HG02642 (cell line): ENCODE measurements at regions not wholly inside any gene's neighbourhood (a gene's known extent, or its start where the extent isn't known, plus 50 kb on each side); places are given as distances from the start of the nearest gene placed in this dataset.
"Not testable (repeated sequence)": the region's sequence is repeated elsewhere in the genome, so short reads cannot be mapped to it uniquely, and the experiment has no call there.

Source experiments
- ATAC-seq: cut with Tn5 transposase; IDR thresholded peaks from one replicate; pipeline ENCODE4 v1.9.1; 2021; ENCODE audit warnings: mild to moderate bottlenecking; ENCODE audit not compliant: unreplicated experiment, poor library complexity

DNA sequence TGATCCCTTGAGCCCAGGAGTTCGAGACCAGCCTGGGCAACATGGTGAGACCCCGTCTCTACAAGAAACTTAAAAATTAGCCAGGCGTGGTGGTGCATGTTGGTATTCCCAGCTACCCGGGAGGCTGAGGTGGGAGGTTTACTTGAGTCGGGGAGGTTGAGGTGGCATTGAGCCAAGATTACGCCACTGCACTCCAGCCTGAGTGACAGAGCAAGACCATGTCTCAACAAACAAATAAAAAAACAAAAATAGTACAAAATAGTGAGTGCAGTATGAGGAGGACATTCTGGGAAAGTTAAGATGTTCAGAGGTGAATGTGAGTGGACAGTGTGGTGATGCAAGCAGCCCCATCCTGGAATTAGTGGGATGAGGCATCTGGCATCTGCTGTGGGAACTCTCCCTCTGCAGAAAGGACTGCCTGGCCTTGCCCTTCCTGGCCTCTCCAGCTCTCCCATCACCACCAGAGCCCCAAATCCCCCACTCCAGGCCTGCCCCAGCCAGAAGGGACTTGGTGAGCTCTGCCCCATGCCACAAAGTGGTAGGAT lies 96.6 kb upstream of the PARD3 start:
- no peak for ATAC-seq

GRCh38 chr10:34908481-34908880 lies 93.4 kb upstream of the PARD3 start:
- ATAC-seq: no peak

DNA sequence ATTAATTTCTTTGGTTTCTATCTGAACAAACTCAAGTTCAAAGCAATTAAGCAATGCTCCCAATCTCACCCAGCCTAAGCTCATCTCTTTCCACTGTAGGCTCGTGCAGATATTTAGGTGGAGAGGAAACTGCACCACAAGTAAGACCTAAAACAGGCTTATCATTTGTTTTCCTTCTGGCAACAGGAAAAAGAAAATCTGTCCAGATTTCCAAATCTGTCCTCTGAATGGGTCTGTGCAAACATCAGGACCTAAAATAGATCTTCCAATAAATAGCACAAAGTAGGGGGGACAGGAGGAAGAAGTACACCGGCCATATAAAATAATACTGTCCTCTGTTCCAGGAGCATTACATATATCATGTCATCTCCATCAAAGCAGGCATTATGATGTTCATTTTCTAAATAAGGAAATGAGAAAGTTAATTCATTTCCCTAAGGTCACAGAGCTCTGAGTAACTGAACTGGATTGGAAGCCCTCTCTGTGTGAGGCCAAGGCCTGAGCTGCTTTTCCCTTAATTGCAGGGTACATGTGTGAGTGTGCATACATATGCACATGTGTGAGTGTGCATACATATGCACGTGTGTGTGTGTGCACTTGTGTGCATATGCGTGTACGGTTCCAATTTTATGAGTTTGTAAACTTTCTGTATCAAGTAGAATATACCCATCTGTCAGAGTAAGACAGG lies 92.8 kb upstream of the PARD3 start:
- no peak for ATAC-seq

- no peak for ATAC-seq
These were observed 91.2 kb upstream of the PARD3 start for GRCh38 chr10:34906067-34906965.

DNA sequence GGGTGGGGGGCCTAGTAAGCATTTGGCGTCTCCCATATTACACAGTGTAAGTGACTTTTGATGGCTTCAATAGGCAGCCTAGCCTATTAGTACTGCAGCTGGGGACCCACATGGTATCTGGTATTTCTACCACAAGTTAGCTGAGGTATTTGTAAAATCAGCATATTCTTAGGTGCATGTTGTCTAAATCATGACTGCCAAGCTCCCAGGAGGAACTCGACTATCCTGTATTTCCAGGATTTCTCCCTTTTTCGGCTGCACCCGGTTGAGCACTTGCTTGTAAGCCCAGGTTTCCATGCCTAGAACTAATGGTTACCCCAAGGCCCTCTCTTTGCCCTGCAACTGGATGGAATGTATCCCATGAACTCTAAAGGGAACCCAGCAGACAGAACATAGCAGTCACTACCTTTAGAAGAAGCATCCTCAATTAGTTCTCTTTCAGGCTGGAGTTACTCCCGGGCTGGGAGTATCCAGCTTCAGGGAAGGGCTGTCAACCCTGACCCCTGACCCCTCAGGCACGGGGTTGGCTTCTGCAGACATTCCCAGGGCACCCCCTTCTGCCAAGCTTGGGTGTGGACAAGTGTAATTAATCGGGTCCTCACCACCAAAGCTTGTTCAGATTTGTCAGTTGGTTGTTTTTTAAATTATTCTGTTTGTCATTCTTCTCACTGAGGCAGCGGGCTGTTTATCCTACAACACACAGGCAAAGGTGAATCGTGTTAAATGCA lies 90.3 kb upstream of the PARD3 start:
- no peak for ATAC-seq

DNA sequence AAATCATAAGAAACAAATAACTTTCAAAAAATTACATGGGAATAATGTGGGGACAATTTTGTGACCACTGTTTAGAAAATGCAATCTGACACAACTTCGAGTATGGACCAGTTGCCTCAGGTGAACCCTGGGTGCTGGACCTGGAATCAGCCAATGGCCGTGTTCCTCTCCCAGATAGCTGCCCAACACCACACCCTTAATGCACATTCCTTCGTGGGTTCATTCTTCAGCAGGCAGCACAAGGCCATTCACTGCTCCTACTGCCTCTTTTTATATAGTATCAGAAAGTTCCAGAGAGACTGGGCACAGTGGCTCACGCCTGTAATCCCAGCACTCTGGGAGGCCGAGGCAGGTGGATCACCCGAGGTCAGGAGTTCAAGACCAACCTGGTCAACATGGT lies 89.1 kb upstream of the PARD3 start:
- no peak for ATAC-seq

GRCh38 chr10:34899161-34899560 lies 84.1 kb upstream of the PARD3 start:
- ATAC-seq: no peak

- no peak for ATAC-seq
These were observed 80.9 kb upstream of the PARD3 start for GRCh38 chr10:34895977-34896376.

DNA sequence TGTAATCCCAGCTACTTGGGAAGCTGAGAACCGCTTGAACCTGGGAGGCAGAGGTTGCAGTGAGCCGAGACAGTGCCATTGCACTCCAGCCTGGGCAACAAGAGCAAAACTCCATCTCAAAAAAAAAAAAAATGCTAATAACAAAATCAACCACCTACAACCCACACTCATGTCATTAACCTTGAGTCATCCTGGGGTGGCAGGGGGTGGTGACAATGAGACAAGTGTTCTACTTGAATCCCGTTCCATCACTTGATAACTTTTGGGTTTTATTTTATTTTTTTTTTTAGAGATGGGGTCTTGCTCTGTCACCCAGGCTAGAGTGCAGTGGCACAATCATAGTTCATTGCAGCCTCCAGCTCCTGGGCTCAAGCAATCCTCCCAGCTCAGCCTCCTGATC lies 80.0 kb upstream of the PARD3 start:
- ATAC-seq: not testable (repeated sequence)

DNA sequence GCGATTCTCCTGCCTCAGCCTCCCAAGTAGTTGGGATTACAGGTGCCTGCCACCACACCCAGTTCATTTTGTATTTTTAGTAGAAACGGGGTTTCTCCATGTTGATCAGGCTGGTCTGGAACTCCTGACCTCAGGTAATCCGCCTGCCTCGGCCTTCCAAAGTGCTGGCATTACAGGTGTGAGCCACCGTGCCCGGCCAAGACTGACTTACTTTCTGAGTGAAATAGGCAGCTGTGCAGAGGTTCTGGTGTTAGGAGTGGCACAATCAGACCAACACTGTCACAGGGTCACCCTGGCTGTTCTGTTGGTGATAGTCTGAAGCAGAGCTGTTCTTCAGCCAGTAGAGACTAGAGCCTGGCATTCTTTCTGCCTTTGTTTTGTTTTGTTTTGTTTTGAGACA lies 77.4 kb upstream of the PARD3 start:
- ATAC-seq: not testable (repeated sequence)

GRCh38 chr10:34890939-34891338 lies 75.8 kb upstream of the PARD3 start:
- no peak for ATAC-seq

DNA sequence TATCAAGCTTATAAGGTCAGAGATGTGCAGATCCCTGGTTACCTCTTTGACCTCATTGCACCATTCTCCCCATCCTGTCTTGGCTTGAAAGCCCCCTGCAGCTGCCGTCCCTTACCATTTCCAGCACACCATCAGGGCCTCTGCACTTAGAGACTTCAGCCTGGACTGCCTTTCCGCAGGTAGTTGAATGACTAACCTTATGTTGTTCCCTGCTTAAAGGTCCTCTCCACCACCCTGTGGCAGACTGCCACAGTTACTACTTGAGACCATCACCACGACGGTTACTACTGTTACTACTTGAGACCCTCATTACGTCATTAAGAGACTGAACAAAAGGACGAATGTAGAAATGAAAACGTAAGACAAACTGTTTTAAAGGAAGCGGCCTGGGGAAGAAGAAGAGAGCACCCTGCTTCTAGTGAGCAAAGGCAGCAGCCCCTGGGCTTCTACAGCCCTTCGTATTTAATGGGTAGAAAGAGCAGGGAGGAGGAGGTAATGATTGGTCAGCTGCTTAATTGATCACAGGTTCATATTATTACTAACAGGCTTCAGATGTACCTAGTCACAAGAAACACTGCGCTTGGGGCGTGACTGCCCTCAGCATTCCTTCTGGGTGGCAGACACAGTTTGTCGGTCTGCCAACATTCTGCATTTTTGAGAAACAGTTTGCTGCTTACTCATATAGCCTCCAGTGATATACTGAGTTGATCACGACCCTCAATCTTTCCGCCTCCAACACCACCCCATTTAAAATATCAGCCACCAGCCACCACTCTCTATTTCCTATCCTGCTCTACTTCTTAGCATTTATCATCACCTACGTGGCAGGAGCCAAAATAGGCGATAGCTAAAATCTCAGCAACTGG lies 74.1 kb upstream of the PARD3 start:
- no peak for ATAC-seq

DNA sequence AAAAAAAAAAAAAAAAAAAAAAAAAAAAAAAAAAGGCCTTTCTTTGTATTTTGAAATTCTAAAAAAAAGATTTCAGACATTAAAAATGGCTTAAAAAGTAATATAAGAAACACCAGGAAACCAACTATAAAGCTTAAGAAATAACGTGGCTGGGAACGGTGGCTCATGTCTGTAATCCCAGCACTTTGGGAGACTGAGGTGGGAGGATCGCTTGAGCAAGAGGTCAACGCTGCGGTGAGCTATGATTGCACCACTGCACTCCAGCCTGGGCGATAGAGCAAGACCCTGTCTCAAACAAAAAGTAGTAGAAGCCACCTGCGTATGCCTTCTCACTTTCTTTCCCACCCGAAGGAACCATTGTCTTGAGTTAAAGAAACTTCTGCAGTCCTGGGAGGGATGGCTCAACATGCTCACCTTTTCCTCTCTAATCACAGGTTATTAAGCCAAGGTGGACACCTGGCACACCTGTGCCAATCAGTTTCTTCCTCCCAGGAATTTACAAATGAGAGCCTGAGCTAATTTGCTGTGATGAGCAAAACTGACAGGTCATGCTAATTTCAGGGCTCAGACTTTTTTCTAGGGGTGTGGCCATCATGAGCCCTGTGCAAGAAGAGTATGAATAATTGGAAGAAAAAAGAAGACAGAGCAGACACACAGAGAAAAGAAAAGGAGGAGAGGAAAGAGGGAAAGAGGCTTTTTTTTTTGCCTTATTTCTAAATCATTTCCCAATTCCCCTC lies 72.0 kb upstream of the PARD3 start:
- no peak for ATAC-seq

- no peak for ATAC-seq
These were observed 70.8 kb upstream of the PARD3 start for GRCh38 chr10:34885898-34886297.

DNA sequence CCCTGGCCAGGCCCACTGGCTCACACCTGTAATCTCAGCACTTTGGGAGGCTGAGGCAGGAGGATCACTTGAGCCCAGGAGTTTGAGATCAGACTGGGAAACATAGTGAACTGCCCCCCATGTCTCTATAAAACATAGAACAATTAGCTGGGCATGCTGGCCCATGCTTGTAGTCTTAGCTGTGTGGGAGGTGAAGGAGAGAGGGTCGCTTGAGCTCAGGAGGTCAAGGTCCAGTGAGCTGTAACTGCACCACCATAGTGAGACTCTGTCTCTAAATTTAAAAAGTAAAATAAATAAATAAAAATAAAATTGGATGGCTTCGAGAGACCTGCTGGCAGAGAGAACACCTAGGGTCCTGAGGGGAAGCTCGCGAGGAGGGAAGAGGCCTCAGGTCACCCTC lies 69.9 kb upstream of the PARD3 start:
- ATAC-seq: no peak

DNA sequence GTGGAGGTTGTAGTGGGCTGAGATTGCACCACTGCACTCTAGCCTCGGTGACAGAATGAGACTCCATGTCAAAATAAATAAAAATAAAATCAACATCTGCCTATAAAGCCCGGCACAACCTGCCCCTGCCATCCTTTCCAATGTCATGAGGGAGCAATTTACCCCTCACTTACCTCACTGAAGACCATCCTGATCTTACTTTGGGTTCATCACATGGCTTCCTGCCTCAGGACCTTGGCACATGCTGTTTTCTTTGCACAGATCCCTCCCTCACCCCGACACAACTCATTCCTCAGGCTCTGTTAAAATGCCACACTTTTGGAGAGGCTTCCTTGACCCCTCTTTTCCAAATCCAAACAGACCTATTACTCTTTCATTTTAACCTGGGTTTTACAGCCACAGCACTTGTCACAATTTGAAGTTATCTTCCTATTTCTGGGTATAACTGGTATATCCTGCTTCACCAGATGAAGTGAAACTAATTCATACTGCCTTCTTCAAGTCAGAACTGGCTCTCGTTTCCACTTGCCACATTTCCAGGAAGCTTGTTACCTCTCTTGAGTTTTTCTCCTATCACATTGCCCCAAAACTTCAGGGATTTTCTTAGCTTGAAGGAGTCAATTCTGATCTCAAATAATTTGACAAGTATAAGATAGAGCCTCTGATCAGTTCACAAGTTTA lies 69.3 kb upstream of the PARD3 start:
- ATAC-seq: no peak

GRCh38 chr10:34880817-34881216 lies 65.7 kb upstream of the PARD3 start:
- ATAC-seq: no peak

- ATAC-seq: not testable (repeated sequence)
These were observed 63.6 kb upstream of the PARD3 start for GRCh38 chr10:34878651-34879050.

DNA sequence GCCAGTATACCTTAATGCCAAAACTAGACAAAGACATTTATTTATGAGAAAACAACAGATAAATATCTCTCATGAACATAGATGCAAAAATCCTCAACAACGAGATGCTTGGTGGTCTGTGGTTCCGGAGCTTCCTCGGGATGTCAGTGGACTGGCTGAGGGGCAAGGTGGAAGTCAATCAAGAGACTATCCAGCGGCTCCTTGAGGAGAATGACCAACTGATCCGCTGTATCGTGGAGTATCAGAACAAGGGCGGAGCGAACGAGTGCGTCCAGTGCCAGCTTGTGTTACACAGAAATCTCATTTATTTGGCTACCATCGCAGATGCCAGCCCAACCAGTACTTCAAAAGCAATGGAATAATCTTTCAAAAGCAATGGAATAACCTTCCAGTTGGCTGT lies 60.0 kb upstream of the PARD3 start:
- ATAC-seq: no peak
